GM12865 (cell line): ENCODE measurements at regions not wholly inside any gene's neighbourhood (a gene's known extent, or its start where the extent isn't known, plus 50 kb on each side); places are given as distances from the start of the nearest gene placed in this dataset.
A peak's percentile ranks its signal among the peaks of the same experiment; 100 is the strongest.

ENCODE experiments used
- DNase-seq: peaks from one replicate; pipeline ENCODE4 v3.0.0; 2010; ENCODE audit warnings: low read depth
- H3K4me3 ChIP-seq: 2 replicates; pipeline ENCODE4 v1.5.1; 2011; ENCODE audit warnings: mild to moderate bottlenecking, low read depth, low read length, control low read depth
- CTCF ChIP-seq: IDR thresholded peaks from 2 replicates; pipeline ENCODE4 v1.5.1; 2011; ENCODE audit warnings: low read length, control low read depth, low read depth, inconsistent platforms; ENCODE audit not compliant: insufficient read depth; ENCODE audit errors: missing control alignments

- DNase-seq, result no peak
- TF ChIP-seq CTCF, result no peak
These were observed 202.8 kb downstream of the ADAMTS15 start for GRCh38 chr11:130651066-130651855.

DNA sequence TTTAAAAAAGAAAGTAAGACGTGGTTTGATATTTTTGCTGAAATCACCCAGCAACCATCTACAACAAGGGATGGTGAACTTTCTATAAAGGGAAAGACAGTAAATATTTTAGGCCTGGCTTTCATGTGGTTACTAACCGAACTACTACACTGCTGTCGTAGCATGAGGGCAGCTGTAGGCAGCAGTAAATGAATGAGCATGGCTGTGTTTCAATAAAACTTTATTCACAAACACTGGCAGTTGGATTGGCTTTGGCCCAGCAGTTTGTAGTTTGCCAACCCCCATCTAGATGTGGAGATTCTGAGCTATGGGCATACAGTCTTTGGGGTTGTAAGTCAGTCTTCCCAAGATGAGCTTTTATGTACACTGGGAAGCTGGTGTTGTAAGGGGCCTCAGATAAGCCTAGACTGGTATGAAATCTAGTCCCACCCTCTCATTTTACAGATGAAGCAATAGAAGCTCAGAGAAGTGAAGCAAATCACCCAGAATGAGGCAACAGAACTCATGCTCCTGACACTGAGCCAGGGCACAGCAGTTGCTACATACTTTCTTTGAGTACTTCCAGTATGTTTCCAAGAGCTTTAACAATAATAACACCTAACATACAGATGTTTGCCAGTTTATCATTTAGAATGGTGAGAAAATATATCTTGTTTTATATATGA, 204.4 kb downstream of the ADAMTS15 start:
- peak; percentile 41 for DNase-seq
- no peak overlapping the region for H3K4me3 ChIP-seq
- TF ChIP-seq CTCF, result no peak

More at GRCh38 chr11:130651066-130651855, 202.8 kb downstream of the ADAMTS15 start:
- no peak overlapping the region for H3K4me3 ChIP-seq

GRCh38 chr11:130653838-130654636, 205.6 kb downstream of the ADAMTS15 start:
- DNase-seq, result no peak
- TF ChIP-seq CTCF, result no peak
- H3K4me3 ChIP-seq, result no peak overlapping the region

GRCh38 chr11:130655300-130655699, 206.9 kb downstream of the ADAMTS15 start:
- DNase-seq, result no peak
- no peak overlapping the region for H3K4me3 ChIP-seq
- no peak for TF ChIP-seq CTCF

- H3K4me3 ChIP-seq, result no peak overlapping the region
- no peak for DNase-seq
- TF ChIP-seq CTCF, result no peak
These were observed 218.4 kb downstream of the ADAMTS15 start for GRCh38 chr11:130666781-130667251.

DNA sequence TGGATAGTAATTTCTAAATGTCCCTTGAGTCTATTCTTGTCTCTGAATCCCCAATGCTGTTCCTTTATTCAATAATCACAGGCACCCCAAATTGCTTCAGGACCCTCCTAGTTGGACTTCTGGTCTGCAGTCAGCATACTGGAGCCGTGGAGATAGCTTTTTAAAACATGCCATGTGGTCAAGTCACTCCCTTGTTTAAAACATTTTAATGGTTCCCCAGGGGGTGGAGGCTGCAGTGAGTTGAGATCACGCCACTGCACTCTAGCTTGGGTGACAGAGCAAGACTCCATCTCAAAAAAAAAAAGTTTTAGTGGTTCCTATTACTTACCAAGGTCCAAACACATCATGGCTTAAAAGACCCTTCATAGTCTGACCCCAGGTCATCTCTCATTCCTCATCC, 220.3 kb downstream of the ADAMTS15 start:
- no peak for DNase-seq
- no peak overlapping the region for H3K4me3 ChIP-seq
- no peak for TF ChIP-seq CTCF
